ENCODE measurements at regions not wholly inside any gene's neighbourhood (a gene's known extent, or its start where the extent isn't known, plus 50 kb on each side); places are given as distances from the start of the nearest gene placed in this dataset.

DNA sequence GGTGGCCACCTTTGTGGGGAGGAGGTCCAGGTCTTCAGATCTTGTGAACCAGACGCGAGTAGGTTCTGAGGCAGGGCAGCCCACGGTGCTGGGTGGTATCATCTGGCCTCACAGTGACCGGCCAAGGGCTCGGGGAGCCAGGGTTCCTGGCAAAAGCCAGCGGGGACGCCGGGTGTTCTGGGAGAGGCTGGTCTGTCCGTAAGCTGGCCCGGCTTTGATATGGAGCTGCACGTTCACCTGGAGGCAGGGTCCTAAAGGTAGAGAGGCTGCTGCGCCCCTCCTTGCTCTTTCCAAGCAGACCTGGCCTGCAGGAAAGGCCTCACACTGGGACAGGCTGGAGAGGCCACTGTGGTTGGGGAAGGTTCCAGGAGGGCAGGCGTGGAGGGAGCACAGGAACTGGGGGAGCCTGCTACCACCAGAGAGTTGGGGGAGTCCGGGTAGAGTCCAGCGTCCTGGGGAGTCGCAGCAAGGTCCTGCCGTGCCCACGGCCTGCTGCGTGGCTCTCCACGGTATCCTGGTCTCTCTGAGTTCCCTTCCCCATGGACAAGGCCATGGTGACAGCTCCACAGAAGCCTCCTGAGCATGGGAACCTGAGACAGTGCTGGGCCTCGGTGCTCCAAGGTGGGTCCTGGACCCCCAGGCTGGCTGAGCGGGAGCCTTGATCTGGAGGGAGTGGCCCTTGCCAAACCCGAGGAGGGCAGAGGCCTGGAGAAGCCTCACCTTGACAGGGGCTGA, 452.4 kb upstream of the B3GAT1 start:
- DNase-seq (ENCODE audit: low read depth), result no peak
- TF ChIP-seq POLR2A (IDR thresholded peaks at IDR 0.05; ENCODE audit: extremely low read depth, insufficient read length) (no peak), MYC (IDR thresholded peaks at IDR 0.05; ENCODE audit: low read depth, low read length) (no peak)
- TF ChIP-seq, protein P1, sequence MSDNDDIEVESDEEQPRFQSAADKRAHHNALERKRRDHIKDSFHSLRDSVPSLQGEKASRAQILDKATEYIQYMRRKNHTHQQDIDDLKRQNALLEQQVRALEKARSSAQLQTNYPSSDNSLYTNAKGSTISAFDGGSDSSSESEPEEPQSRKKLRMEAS (IDR thresholded peaks at IDR 0.05; ENCODE audit: low read depth, low read length), result no peak
- TF ChIP-seq, protein P2, sequence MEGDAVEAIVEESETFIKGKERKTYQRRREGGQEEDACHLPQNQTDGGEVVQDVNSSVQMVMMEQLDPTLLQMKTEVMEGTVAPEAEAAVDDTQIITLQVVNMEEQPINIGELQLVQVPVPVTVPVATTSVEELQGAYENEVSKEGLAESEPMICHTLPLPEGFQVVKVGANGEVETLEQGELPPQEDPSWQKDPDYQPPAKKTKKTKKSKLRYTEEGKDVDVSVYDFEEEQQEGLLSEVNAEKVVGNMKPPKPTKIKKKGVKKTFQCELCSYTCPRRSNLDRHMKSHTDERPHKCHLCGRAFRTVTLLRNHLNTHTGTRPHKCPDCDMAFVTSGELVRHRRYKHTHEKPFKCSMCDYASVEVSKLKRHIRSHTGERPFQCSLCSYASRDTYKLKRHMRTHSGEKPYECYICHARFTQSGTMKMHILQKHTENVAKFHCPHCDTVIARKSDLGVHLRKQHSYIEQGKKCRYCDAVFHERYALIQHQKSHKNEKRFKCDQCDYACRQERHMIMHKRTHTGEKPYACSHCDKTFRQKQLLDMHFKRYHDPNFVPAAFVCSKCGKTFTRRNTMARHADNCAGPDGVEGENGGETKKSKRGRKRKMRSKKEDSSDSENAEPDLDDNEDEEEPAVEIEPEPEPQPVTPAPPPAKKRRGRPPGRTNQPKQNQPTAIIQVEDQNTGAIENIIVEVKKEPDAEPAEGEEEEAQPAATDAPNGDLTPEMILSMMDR (IDR thresholded peaks at IDR 0.05; ENCODE audit: low read depth, low read length), result no peak
- no peak overlapping the region for H3K4me3 ChIP-seq (ENCODE audit: low read depth, low read length)

DNA sequence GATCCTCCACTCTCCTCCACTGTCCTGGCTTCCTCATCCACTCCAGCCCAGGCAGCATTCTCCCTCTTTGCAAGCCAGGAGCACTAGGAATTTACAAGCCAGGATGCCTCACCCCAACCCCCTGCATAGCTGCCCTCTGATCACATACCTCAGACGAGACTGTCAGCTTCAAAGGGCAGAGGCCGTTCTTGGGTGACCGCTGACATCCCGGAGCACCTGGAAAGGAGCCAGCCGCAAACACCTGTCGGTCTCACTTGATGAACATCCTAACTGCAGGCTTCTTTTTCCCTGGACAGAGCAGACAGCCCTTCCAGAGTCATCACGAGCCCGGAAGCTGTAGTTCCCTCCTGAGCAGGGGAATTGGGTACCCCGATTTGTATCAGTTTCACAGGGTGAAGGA, 451.3 kb upstream of the B3GAT1 start:
- TF ChIP-seq MYC (IDR thresholded peaks at IDR 0.05; ENCODE audit: low read depth, low read length) (no peak), POLR2A (IDR thresholded peaks at IDR 0.05; ENCODE audit: extremely low read depth, insufficient read length) (no peak)
- TF ChIP-seq, protein P1 (IDR thresholded peaks at IDR 0.05; ENCODE audit: low read depth, low read length), result no peak
- TF ChIP-seq, protein P2 (IDR thresholded peaks at IDR 0.05; ENCODE audit: low read depth, low read length), result no peak
- no peak for DNase-seq (ENCODE audit: low read depth)
- no peak overlapping the region for H3K4me3 ChIP-seq (ENCODE audit: low read depth, low read length)

DNA sequence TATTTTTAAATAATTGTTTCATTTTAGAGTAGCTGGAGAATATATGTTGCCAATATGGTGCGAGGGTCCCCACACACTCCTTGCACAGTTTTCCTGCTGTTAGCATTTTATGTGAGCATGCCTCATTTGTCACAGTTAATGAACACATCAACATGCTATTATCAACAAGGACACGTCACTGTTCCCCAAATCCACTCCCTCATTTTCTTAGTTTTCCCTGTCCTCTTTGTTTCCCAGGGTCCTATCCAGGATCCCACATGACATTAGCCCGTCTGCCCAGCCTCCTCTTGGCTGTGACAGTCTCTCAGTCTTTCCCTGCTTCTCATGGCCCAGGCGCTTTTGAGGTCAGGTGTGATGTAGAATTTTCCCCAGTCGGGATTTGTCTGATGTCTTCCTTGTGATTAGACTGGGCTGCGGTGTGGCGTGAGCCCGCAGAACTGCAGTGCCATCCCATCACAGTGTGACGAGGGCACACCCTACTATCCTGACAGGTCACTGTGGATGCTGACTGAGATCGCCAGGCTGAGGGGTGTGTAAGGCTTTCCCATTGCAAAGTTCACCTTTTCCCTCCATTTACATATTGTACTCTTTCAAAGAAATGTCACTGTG, 450.6 kb upstream of the B3GAT1 start:
- TF ChIP-seq, protein P2 (IDR thresholded peaks at IDR 0.05; ENCODE audit: low read depth, low read length), result no peak
- TF ChIP-seq, protein P1 (IDR thresholded peaks at IDR 0.05; ENCODE audit: low read depth, low read length), result no peak
- TF ChIP-seq POLR2A (IDR thresholded peaks at IDR 0.05; ENCODE audit: extremely low read depth, insufficient read length) (no peak), MYC (IDR thresholded peaks at IDR 0.05; ENCODE audit: low read depth, low read length) (no peak)
- DNase-seq (ENCODE audit: low read depth), result no peak
- no peak overlapping the region for H3K4me3 ChIP-seq (ENCODE audit: low read depth, low read length)

DNA sequence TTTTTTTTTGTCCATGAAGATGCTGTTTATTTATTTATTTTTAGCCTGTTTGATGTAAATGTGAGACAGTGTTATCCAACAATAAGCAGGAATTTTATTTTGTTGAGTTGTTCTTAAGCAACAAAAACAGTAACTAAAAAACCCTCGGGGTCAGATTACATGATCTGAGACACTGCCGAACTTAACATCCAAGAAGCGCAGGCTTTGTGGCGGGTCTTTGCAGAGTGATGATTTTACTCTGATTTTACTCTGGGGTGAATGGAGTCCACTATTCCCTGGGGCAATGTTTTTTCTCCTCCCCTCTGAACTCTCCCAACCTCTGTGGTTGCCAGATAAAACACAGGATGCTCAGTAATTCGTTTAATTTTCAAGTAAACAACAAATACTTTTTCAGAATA, 450.1 kb upstream of the B3GAT1 start:
- no peak for DNase-seq (ENCODE audit: low read depth)
- TF ChIP-seq MYC (IDR thresholded peaks at IDR 0.05; ENCODE audit: low read depth, low read length) (no peak), POLR2A (IDR thresholded peaks at IDR 0.05; ENCODE audit: extremely low read depth, insufficient read length) (no peak)
- TF ChIP-seq, protein P2 (IDR thresholded peaks at IDR 0.05; ENCODE audit: low read depth, low read length), result no peak
- TF ChIP-seq, protein P1 (IDR thresholded peaks at IDR 0.05; ENCODE audit: low read depth, low read length), result no peak

DNA sequence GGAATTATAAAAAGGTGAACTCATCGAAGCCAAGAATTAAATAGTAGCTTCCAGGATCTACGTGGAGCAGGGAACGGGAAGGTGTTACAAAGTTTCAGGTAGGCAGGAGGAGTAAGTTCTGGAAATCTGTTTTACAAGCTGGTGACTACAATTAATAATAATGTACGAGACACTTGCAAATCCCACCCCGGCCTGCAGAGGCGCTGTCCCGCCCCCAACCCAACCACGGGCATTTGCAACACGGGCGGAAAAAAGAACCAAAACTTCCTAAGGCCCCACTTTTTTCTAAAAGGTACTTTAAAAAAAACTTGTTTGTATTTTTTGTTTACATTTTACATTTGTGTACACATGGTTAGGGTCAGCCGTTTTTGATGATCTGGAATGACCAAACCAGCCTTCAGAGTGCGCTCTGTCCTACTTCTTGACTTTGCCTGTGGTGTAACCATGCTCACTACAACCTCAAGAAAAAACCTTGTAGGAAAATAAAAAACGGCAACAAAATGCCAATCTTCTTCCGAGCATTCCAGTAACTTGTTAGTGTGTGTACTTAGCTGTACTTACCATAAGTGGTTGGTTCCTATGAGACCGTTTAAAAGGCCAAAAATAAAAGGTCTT, 449.6 kb upstream of the B3GAT1 start:
- peak; percentile 20 for DNase-seq (ENCODE audit: low read depth)
- H3K4me3 ChIP-seq (ENCODE audit: low read depth, low read length), result no peak overlapping the region
- TF ChIP-seq, protein P1 (IDR thresholded peaks at IDR 0.05; ENCODE audit: low read depth, low read length), result no peak
- no peak for TF ChIP-seq POLR2A (IDR thresholded peaks at IDR 0.05; ENCODE audit: extremely low read depth, insufficient read length)
- TF ChIP-seq MYC (IDR thresholded peaks at IDR 0.05; ENCODE audit: low read depth, low read length), result no peak
- TF ChIP-seq, protein P2 (IDR thresholded peaks at IDR 0.05; ENCODE audit: low read depth, low read length), result peak; percentile 44

More for the DNA sequence above, 450.1 kb upstream of the B3GAT1 start:
- no peak overlapping the region for H3K4me3 ChIP-seq (ENCODE audit: low read depth, low read length)

Data from NB4 (cell line).